ENCODE measurements at regions not wholly inside any gene's neighbourhood (a gene's known extent, or its start where the extent isn't known, plus 50 kb on each side); places are given as distances from the start of the nearest gene placed in this dataset.
"Not testable (repeated sequence)": the region's sequence is repeated elsewhere in the genome, so short reads cannot be mapped to it uniquely, and the experiment has no call there.

GRCh38 chr2:66632882-66633281, 198.0 kb downstream of the MEIS1 start:
- H3K9me3 Mint-ChIP-seq (ENCODE audit: unreplicated experiment); H3K4me1 Mint-ChIP-seq (ENCODE audit: unreplicated experiment); H3K27ac Mint-ChIP-seq (ENCODE audit: unreplicated experiment); H3K4me3 Mint-ChIP-seq (ENCODE audit: unreplicated experiment); H3K36me3 Mint-ChIP-seq (ENCODE audit: low read depth, unreplicated experiment); DNase-seq (ENCODE audit: low spot score); H3K27me3 Mint-ChIP-seq (ENCODE audit: unreplicated experiment): not testable (repeated sequence)

GRCh38 chr2:66633631-66634030, 198.7 kb downstream of the MEIS1 start:
- Mint-ChIP-seq H3K4me1 (ENCODE audit: unreplicated experiment) (no peaks in the 10 kb centered on the region), H3K9me3 (ENCODE audit: unreplicated experiment) (no peaks in the 10 kb centered on the region), H3K27ac (ENCODE audit: unreplicated experiment) (no peak overlapping the region), H3K4me3 (ENCODE audit: unreplicated experiment) (no peak overlapping the region), H3K36me3 (ENCODE audit: low read depth, unreplicated experiment) (no peaks in the 10 kb centered on the region), H3K27me3 (ENCODE audit: unreplicated experiment) (peaks cover 2% of the 10 kb centered on the region)
- DNase-seq (ENCODE audit: low spot score), result no peak
- no peak for TF ChIP-seq CTCF (IDR thresholded peaks at IDR 0.05; ENCODE audit: unreplicated experiment)

GRCh38 chr2:66634784-66635183, 199.9 kb downstream of the MEIS1 start:
- Mint-ChIP-seq H3K4me3 (ENCODE audit: unreplicated experiment) (no peak overlapping the region), H3K9me3 (ENCODE audit: unreplicated experiment) (no peaks in the 10 kb centered on the region), H3K4me1 (ENCODE audit: unreplicated experiment) (no peaks in the 10 kb centered on the region), H3K27ac (ENCODE audit: unreplicated experiment) (no peak overlapping the region), H3K36me3 (ENCODE audit: low read depth, unreplicated experiment) (no peaks in the 10 kb centered on the region), H3K27me3 (ENCODE audit: unreplicated experiment) (peaks cover 2% of the 10 kb centered on the region)
- no peak for TF ChIP-seq CTCF (IDR thresholded peaks at IDR 0.05; ENCODE audit: unreplicated experiment)
- DNase-seq (ENCODE audit: low spot score), result no peak

GRCh38 chr2:66641685-66642084, 206.8 kb downstream of the MEIS1 start:
- Mint-ChIP-seq H3K27me3 (ENCODE audit: unreplicated experiment) (no peaks in the 10 kb centered on the region), H3K4me3 (ENCODE audit: unreplicated experiment) (no peak overlapping the region), H3K4me1 (ENCODE audit: unreplicated experiment) (no peaks in the 10 kb centered on the region), H3K27ac (ENCODE audit: unreplicated experiment) (no peak overlapping the region), H3K9me3 (ENCODE audit: unreplicated experiment) (no peaks in the 10 kb centered on the region), H3K36me3 (ENCODE audit: low read depth, unreplicated experiment) (no peaks in the 10 kb centered on the region)
- no peak for TF ChIP-seq CTCF (IDR thresholded peaks at IDR 0.05; ENCODE audit: unreplicated experiment)
- DNase-seq (ENCODE audit: low spot score), result no peak

- not testable (repeated sequence) for H3K4me3 Mint-ChIP-seq (ENCODE audit: unreplicated experiment); DNase-seq (ENCODE audit: low spot score); H3K9me3 Mint-ChIP-seq (ENCODE audit: unreplicated experiment); H3K4me1 Mint-ChIP-seq (ENCODE audit: unreplicated experiment); H3K27me3 Mint-ChIP-seq (ENCODE audit: unreplicated experiment); H3K27ac Mint-ChIP-seq (ENCODE audit: unreplicated experiment); H3K36me3 Mint-ChIP-seq (ENCODE audit: low read depth, unreplicated experiment)
Observed at GRCh38 chr2:66648081-66648480, 213.2 kb downstream of the MEIS1 start.

GRCh38 chr2:66649006-66649405, 214.1 kb downstream of the MEIS1 start:
- Mint-ChIP-seq H3K36me3 (ENCODE audit: low read depth, unreplicated experiment) (no peaks in the 10 kb centered on the region), H3K27ac (ENCODE audit: unreplicated experiment) (no peak overlapping the region), H3K27me3 (ENCODE audit: unreplicated experiment) (peaks cover 4% of the 10 kb centered on the region), H3K9me3 (ENCODE audit: unreplicated experiment) (no peaks in the 10 kb centered on the region), H3K4me3 (ENCODE audit: unreplicated experiment) (no peak overlapping the region), H3K4me1 (ENCODE audit: unreplicated experiment) (no peaks in the 10 kb centered on the region)
- TF ChIP-seq CTCF (IDR thresholded peaks at IDR 0.05; ENCODE audit: unreplicated experiment), result no peak
- DNase-seq (ENCODE audit: low spot score), result no peak

Measured in endothelial cell (in vitro differentiated cells).